ENCODE measurements at regions not wholly inside any gene's neighbourhood (a gene's known extent, or its start where the extent isn't known, plus 50 kb on each side); places are given as distances from the start of the nearest gene placed in this dataset.

GRCh38 chr2:155145758-155146229 lies 447.3 kb downstream of the KCNJ3 start:
- no peak overlapping the region for H2AFZ ChIP-seq (ENCODE audit: low read length)

GRCh38 chr2:155141418-155141817 lies 442.9 kb downstream of the KCNJ3 start:
- no peak overlapping the region for H3K9ac ChIP-seq (ENCODE audit: insufficient read depth, low read length)
- no peak overlapping the region for H2AFZ ChIP-seq (ENCODE audit: low read length)
- no peak overlapping the region for H3K4me3 ChIP-seq (replicated peaks in 1 of 4; ENCODE audit: control extremely low read depth in 1 of 4, insufficient read depth in 1 of 4, low read depth in 3 of 4, low read length in 4 of 4)
- DNase-seq (ENCODE audit: low read depth in 2 of 2): no peak
- no peak overlapping the region for H3K4me2 ChIP-seq (ENCODE audit: extremely low read depth, insufficient read depth, low read length)
- H4K20me1 ChIP-seq (ENCODE audit: control insufficient read depth, extremely low read depth, insufficient read depth, low read length): no peaks in the 10 kb centered on the region
- H3K9me3 ChIP-seq (ENCODE audit: control insufficient read depth, insufficient read depth, low read depth, low read length): no peaks in the 10 kb centered on the region
- H3K4me1 ChIP-seq (ENCODE audit: control insufficient read depth, extremely low read depth, insufficient read depth, low read length): no peaks in the 10 kb centered on the region
- H3K27ac ChIP-seq (ENCODE audit: insufficient read depth, low read length): no peak overlapping the region
- no peaks in the 10 kb centered on the region for H3K36me3 ChIP-seq (ENCODE audit: control insufficient read depth, insufficient read depth, low read length)
- TF ChIP-seq CTCF (conservative IDR thresholded peaks at IDR 0.05 in 1 of 2, IDR thresholded peaks at IDR 0.05 in 1 of 2; ENCODE audit: low read depth in 1 of 2, low read length in 2 of 2) (no peak), EZH2 (IDR thresholded peaks at IDR 0.05; ENCODE audit: low read length, missing control alignments) (no peak)
- no peaks in the 10 kb centered on the region for H3K27me3 ChIP-seq (ENCODE audit: control insufficient read depth, insufficient read depth, low read length)
- H3K79me2 ChIP-seq (ENCODE audit: control insufficient read depth, insufficient read depth, low read length): no peaks in the 10 kb centered on the region

More at GRCh38 chr2:155145758-155146229, 447.3 kb downstream of the KCNJ3 start:
- H3K4me2 ChIP-seq (ENCODE audit: extremely low read depth, insufficient read depth, low read length): no peak overlapping the region
- H3K36me3 ChIP-seq (ENCODE audit: control insufficient read depth, insufficient read depth, low read length): no peaks in the 10 kb centered on the region
- H3K27ac ChIP-seq (ENCODE audit: insufficient read depth, low read length): no peak overlapping the region
- DNase-seq (ENCODE audit: low read depth in 2 of 2): no peak
- H3K9me3 ChIP-seq (ENCODE audit: control insufficient read depth, insufficient read depth, low read depth, low read length): no peaks in the 10 kb centered on the region
- no peaks in the 10 kb centered on the region for H4K20me1 ChIP-seq (ENCODE audit: control insufficient read depth, extremely low read depth, insufficient read depth, low read length)
- H3K79me2 ChIP-seq (ENCODE audit: control insufficient read depth, insufficient read depth, low read length): no peaks in the 10 kb centered on the region
- no peak overlapping the region for H3K9ac ChIP-seq (ENCODE audit: insufficient read depth, low read length)
- H3K27me3 ChIP-seq (ENCODE audit: control insufficient read depth, insufficient read depth, low read length): no peaks in the 10 kb centered on the region
- no peak overlapping the region for H3K4me3 ChIP-seq (replicated peaks in 1 of 4; ENCODE audit: control extremely low read depth in 1 of 4, insufficient read depth in 1 of 4, low read depth in 3 of 4, low read length in 4 of 4)
- H3K4me1 ChIP-seq (ENCODE audit: control insufficient read depth, extremely low read depth, insufficient read depth, low read length): no peaks in the 10 kb centered on the region
- TF ChIP-seq CTCF (conservative IDR thresholded peaks at IDR 0.05 in 1 of 2, IDR thresholded peaks at IDR 0.05 in 1 of 2; ENCODE audit: low read depth in 1 of 2, low read length in 2 of 2) (no peak), EZH2 (IDR thresholded peaks at IDR 0.05; ENCODE audit: low read length, missing control alignments) (no peak)

GRCh38 chr2:155125585-155126230 lies 427.2 kb downstream of the KCNJ3 start:
- no peaks in the 10 kb centered on the region for H3K79me2 ChIP-seq (ENCODE audit: control insufficient read depth, insufficient read depth, low read length)
- H3K27ac ChIP-seq (ENCODE audit: insufficient read depth, low read length): no peak overlapping the region
- no peak overlapping the region for H3K4me3 ChIP-seq (replicated peaks in 1 of 4; ENCODE audit: control extremely low read depth in 1 of 4, insufficient read depth in 1 of 4, low read depth in 3 of 4, low read length in 4 of 4)
- no peak overlapping the region for H3K4me2 ChIP-seq (ENCODE audit: extremely low read depth, insufficient read depth, low read length)
- TF ChIP-seq EZH2 (IDR thresholded peaks at IDR 0.05; ENCODE audit: low read length, missing control alignments) (no peak), CTCF (conservative IDR thresholded peaks at IDR 0.05 in 1 of 2, IDR thresholded peaks at IDR 0.05 in 1 of 2; ENCODE audit: low read depth in 1 of 2, low read length in 2 of 2) (no peak)
- no peaks in the 10 kb centered on the region for H3K9me3 ChIP-seq (ENCODE audit: control insufficient read depth, insufficient read depth, low read depth, low read length)
- no peak overlapping the region for H2AFZ ChIP-seq (ENCODE audit: low read length)
- no peaks in the 10 kb centered on the region for H3K4me1 ChIP-seq (ENCODE audit: control insufficient read depth, extremely low read depth, insufficient read depth, low read length)
- H3K36me3 ChIP-seq (ENCODE audit: control insufficient read depth, insufficient read depth, low read length): no peaks in the 10 kb centered on the region
- no peaks in the 10 kb centered on the region for H3K27me3 ChIP-seq (ENCODE audit: control insufficient read depth, insufficient read depth, low read length)
- H4K20me1 ChIP-seq (ENCODE audit: control insufficient read depth, extremely low read depth, insufficient read depth, low read length): no peaks in the 10 kb centered on the region
- no peak for DNase-seq (ENCODE audit: low read depth in 2 of 2)
- H3K9ac ChIP-seq (ENCODE audit: insufficient read depth, low read length): no peak overlapping the region

Data from fibroblast of lung (primary cell).